ENCODE measurements at regions not wholly inside any gene's neighbourhood (a gene's known extent, or its start where the extent isn't known, plus 50 kb on each side); places are given as distances from the start of the nearest gene placed in this dataset.

DNA sequence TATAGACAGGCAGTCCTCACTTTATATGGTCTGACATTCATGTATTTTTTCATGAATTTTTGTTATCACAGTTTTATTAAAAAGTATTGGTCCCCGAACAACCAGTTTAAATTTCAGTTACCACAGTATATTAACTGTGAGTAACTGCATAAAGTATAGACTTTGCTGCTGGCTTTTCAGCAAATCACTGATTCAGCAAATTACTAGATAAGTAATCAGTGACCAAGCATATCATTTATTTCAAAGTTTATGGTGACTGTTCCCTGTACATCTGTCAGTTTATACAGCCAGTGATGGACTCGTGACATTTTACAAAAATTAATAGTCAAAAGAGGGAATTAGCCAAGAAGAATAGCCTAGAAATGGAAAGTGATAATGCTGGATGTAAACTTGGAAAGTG, 266.7 kb upstream of the CHRM2 start:
- no peaks in the 10 kb centered on the region for H3K36me3 Mint-ChIP-seq (ENCODE audit: unreplicated experiment)
- H3K27me3 Mint-ChIP-seq (ENCODE audit: unreplicated experiment): no peaks in the 10 kb centered on the region
- no peak overlapping the region for H3K27ac Mint-ChIP-seq (ENCODE audit: unreplicated experiment)
- H3K4me1 Mint-ChIP-seq (ENCODE audit: unreplicated experiment): no peaks in the 10 kb centered on the region
- DNase-seq (ENCODE audit: extremely low spot score, unreplicated experiment): no peak
- no peak overlapping the region for H3K4me3 Mint-ChIP-seq (ENCODE audit: unreplicated experiment)
- TF ChIP-seq, protein P1, sequence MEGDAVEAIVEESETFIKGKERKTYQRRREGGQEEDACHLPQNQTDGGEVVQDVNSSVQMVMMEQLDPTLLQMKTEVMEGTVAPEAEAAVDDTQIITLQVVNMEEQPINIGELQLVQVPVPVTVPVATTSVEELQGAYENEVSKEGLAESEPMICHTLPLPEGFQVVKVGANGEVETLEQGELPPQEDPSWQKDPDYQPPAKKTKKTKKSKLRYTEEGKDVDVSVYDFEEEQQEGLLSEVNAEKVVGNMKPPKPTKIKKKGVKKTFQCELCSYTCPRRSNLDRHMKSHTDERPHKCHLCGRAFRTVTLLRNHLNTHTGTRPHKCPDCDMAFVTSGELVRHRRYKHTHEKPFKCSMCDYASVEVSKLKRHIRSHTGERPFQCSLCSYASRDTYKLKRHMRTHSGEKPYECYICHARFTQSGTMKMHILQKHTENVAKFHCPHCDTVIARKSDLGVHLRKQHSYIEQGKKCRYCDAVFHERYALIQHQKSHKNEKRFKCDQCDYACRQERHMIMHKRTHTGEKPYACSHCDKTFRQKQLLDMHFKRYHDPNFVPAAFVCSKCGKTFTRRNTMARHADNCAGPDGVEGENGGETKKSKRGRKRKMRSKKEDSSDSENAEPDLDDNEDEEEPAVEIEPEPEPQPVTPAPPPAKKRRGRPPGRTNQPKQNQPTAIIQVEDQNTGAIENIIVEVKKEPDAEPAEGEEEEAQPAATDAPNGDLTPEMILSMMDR (IDR thresholded peaks at IDR 0.05): no peak
- H3K9me3 Mint-ChIP-seq (ENCODE audit: unreplicated experiment): no peaks in the 10 kb centered on the region

DNA sequence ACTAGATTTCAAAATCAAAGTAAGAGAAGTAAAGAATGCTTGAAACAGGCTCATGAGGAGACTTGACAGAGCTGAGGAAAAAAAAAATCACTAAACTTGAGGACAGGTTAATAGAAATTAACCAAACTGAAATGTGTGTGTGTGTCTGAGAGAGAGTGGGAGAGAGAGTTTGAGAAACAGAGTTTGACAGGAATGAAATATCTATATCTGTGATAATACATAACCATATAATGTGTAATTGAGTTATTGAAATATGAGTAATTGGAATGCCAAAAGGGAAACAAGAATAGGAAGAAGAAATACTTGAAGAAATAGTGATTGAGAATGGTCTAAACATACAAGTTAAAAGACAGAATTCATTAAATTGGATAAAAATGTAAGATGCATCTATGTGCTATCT, 268.0 kb upstream of the CHRM2 start:
- Mint-ChIP-seq H3K4me3 (ENCODE audit: unreplicated experiment) (no peak overlapping the region), H3K36me3 (ENCODE audit: unreplicated experiment) (no peaks in the 10 kb centered on the region), H3K9me3 (ENCODE audit: unreplicated experiment) (no peaks in the 10 kb centered on the region), H3K4me1 (ENCODE audit: unreplicated experiment) (no peaks in the 10 kb centered on the region), H3K27ac (ENCODE audit: unreplicated experiment) (no peak overlapping the region), H3K27me3 (ENCODE audit: unreplicated experiment) (no peaks in the 10 kb centered on the region)
- TF ChIP-seq, protein P1 (IDR thresholded peaks at IDR 0.05): no peak
- no peak for DNase-seq (ENCODE audit: extremely low spot score, unreplicated experiment)

DNA sequence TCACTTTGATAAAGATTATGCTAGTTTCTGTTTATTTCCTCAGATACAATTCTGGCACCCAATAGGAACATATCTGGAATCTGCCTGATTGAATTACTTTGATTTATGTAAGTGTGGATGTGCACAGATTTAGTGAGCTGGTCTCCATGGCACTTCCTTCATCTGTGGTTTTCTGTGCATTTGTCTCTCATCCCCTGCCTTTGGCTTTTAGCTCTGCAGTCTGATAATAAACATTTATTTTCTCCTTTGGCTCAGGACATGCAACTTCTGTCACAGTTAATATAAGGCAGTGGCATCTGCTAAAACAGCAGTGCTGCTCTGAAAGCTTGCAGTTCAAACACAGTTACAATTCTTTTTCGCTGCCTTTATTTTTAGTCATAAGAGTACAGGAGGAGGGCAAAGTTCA, 273.7 kb upstream of the CHRM2 start:
- no peaks in the 10 kb centered on the region for H3K4me1 Mint-ChIP-seq (ENCODE audit: unreplicated experiment)
- TF ChIP-seq, protein P1 (IDR thresholded peaks at IDR 0.05): no peak
- H3K9me3 Mint-ChIP-seq (ENCODE audit: unreplicated experiment): no peaks in the 10 kb centered on the region
- H3K27me3 Mint-ChIP-seq (ENCODE audit: unreplicated experiment): no peaks in the 10 kb centered on the region
- H3K36me3 Mint-ChIP-seq (ENCODE audit: unreplicated experiment): no peaks in the 10 kb centered on the region
- H3K4me3 Mint-ChIP-seq (ENCODE audit: unreplicated experiment): no peak overlapping the region
- H3K27ac Mint-ChIP-seq (ENCODE audit: unreplicated experiment): no peak overlapping the region
- no peak for DNase-seq (ENCODE audit: extremely low spot score, unreplicated experiment)

DNA sequence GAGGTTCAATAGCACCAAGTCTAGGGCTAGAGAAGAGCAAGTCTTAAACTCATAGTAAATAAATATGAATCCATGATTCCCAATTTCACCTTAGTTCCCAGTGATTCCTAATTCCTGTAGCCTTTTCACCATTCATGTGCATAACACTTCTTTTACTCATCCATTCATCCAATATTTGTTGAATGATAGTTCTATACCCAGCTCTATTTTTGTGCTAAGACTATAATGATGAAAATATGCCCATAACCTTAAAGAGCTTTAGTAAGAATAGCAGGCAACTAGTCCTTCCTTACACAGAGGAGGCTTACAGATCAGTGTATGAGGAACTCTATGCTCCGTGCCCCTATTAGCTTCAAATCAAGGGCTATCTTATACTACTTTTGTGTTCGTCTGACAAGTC, 280.2 kb upstream of the CHRM2 start:
- no peaks in the 10 kb centered on the region for H3K36me3 Mint-ChIP-seq (ENCODE audit: unreplicated experiment)

DNA sequence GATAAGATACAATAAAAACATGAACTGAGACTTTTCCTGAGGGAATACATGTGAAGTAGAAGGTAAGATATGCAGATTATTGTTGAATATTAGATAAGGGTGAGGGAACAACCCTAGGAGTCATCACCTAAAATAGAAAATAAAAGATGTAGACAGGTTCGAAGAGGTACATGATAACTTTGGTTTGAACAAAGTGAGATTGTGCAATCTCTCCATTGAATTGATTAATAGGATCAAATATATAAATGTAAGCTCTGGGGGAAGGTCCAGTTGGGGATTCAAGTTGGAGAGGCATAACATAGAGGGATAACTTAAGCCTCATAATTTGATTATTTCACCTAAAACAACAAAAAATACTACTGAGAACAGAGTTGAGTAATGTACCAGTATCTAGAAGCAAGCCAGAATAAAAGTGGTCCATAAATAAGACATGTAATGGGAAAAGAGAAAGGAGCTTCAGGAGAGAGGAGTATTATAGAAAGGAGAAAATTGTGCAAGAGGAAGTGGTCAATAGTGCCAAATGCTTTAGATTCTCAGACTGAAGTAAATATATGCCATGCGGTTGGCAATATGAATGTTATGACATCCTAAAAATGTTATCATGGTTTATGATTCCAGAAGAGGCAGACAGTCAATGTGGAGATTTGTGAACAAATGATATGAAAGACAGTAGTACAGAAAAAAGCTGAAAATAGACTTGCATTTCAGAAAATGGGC, 282.3 kb upstream of the CHRM2 start:
- no peak for DNase-seq (ENCODE audit: extremely low spot score, unreplicated experiment)
- Mint-ChIP-seq H3K27me3 (ENCODE audit: unreplicated experiment) (no peaks in the 10 kb centered on the region), H3K4me1 (ENCODE audit: unreplicated experiment) (no peaks in the 10 kb centered on the region), H3K27ac (ENCODE audit: unreplicated experiment) (no peak overlapping the region), H3K36me3 (ENCODE audit: unreplicated experiment) (no peaks in the 10 kb centered on the region), H3K4me3 (ENCODE audit: unreplicated experiment) (no peak overlapping the region), H3K9me3 (ENCODE audit: unreplicated experiment) (no peaks in the 10 kb centered on the region)
- TF ChIP-seq, protein P1 (IDR thresholded peaks at IDR 0.05): no peak

More for the DNA sequence above, 280.2 kb upstream of the CHRM2 start:
- TF ChIP-seq, protein P1 (IDR thresholded peaks at IDR 0.05): no peak
- Mint-ChIP-seq H3K9me3 (ENCODE audit: unreplicated experiment) (no peaks in the 10 kb centered on the region), H3K27ac (ENCODE audit: unreplicated experiment) (no peak overlapping the region), H3K27me3 (ENCODE audit: unreplicated experiment) (no peaks in the 10 kb centered on the region), H3K4me1 (ENCODE audit: unreplicated experiment) (no peaks in the 10 kb centered on the region), H3K4me3 (ENCODE audit: unreplicated experiment) (no peak overlapping the region)
- DNase-seq (ENCODE audit: extremely low spot score, unreplicated experiment): no peak

Measured in osteocyte (in vitro differentiated cells).